BLaER1 treated with 17β-estradiol and CSF1 and Interleukin-3, amounts not matched to agents 10 nM and 100 nM (cell line): ENCODE measurements at regions not wholly inside any gene's neighbourhood (a gene's known extent, or its start where the extent isn't known, plus 50 kb on each side); places are given as distances from the start of the nearest gene placed in this dataset.

Experiments used
- H3K27ac ChIP-seq, 11 experiments: shearing (Covaris generic); formaldehyde crosslinking; 2 replicates each; pipeline ENCODE4 v1.8.1; 2022
- H3K27me3 ChIP-seq, 11 experiments: shearing (Covaris generic); formaldehyde crosslinking; 2 replicates each; pipeline ENCODE4 v1.8.1; 2022
- H3K36me3 ChIP-seq, 11 experiments: shearing (Covaris generic); formaldehyde crosslinking; 2 replicates each; pipeline ENCODE4 v1.8.1; 2022
- H3K4me1 ChIP-seq, 10 experiments: shearing (Covaris generic); formaldehyde crosslinking; 2 replicates each; pipeline ENCODE4 v1.8.1; 2022
- H3K4me2 ChIP-seq, 11 experiments: shearing (Covaris generic); formaldehyde crosslinking; 2 replicates each; pipeline ENCODE4 v1.8.1; 2022
- H3K4me3 ChIP-seq, 10 experiments: shearing (Covaris generic); formaldehyde crosslinking; 2 replicates each; pipeline ENCODE4 v1.8.1; 2022
- H3K9ac ChIP-seq, 11 experiments: shearing (Covaris generic); formaldehyde crosslinking; 2 replicates each; pipeline ENCODE4 v1.8.1; 2022
- H3K9me3 ChIP-seq, 11 experiments: shearing (Covaris generic); formaldehyde crosslinking; replicated peaks in 1 of 11; 2 replicates each; pipeline ENCODE4 v1.8.1; 2022
- H4K20me1 ChIP-seq, 11 experiments: shearing (Covaris generic); formaldehyde crosslinking; 2 replicates each; pipeline ENCODE4 v1.8.1; 2022
- Cebpa-rat ChIP-seq, 11 experiments: shearing (Covaris generic); IDR thresholded peaks; 2 replicates each; pipeline ENCODE4 v1.8.1; 2022

DNA sequence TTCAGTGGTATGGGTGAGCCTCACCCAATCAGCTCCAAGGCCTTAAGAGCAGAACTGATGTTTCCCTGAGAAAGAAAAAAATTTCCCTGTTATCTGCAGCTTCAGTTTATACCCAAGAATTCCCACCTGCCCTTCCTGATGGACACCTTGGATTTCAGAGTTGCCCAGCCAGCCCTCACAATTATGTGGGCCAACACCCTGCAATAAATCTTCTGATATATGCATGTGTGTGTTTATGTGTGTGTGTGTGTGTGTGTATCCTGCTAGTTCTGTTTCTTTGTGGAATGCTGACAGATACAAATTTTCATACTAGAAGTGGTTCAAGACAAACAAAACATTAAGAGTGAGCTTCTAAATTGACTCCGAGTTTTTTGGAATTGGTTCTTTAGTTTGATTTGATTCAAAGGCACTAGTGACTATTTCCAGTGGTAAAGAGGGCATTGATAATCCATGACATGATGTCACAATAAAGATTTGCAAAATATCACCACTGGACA lies 246.6 kb upstream of the BTBD3 start:
- H3K36me3 ChIP-seq, result no peaks in the 10 kb centered on the region
- no peaks in the 10 kb centered on the region for H4K20me1 ChIP-seq
- no peak for TF ChIP-seq Cebpa-rat (IDR thresholded peaks at IDR 0.05)
- H3K9me3 ChIP-seq, result no peaks in the 10 kb centered on the region
- no peaks in the 10 kb centered on the region for H3K27me3 ChIP-seq
- no peak overlapping the region for H3K9ac ChIP-seq
- no peak overlapping the region for H3K27ac ChIP-seq
- H3K4me3 ChIP-seq, result no peak overlapping the region
- H3K4me2 ChIP-seq, result no peak overlapping the region
- H3K4me1 ChIP-seq, result no peaks in the 10 kb centered on the region

GRCh38 chr20:11672959-11673358 lies 244.7 kb upstream of the BTBD3 start:
- no peaks in the 10 kb centered on the region for H3K36me3 ChIP-seq
- H3K4me2 ChIP-seq, result no peak overlapping the region
- H3K9ac ChIP-seq, result no peak overlapping the region
- no peak overlapping the region for H3K27ac ChIP-seq
- no peaks in the 10 kb centered on the region for H4K20me1 ChIP-seq
- H3K4me3 ChIP-seq, result no peak overlapping the region
- TF ChIP-seq Cebpa-rat (IDR thresholded peaks at IDR 0.05), result no peak
- no peaks in the 10 kb centered on the region for H3K9me3 ChIP-seq
- H3K27me3 ChIP-seq, result no peaks in the 10 kb centered on the region
- H3K4me1 ChIP-seq, result peaks cover 0 to 2% (median 0%) of the 10 kb centered on the region in 10 experiments; a peak in 1 of 20 replicates

- no peak overlapping the region for H3K4me2 ChIP-seq
- no peaks in the 10 kb centered on the region for H4K20me1 ChIP-seq
- H3K4me3 ChIP-seq, result no peak overlapping the region
- TF ChIP-seq Cebpa-rat (IDR thresholded peaks at IDR 0.05), result no peak
- H3K27ac ChIP-seq, result no peak overlapping the region
- H3K27me3 ChIP-seq, result no peaks in the 10 kb centered on the region
- H3K36me3 ChIP-seq, result no peaks in the 10 kb centered on the region
- no peak overlapping the region for H3K9ac ChIP-seq
- H3K9me3 ChIP-seq, result no peaks in the 10 kb centered on the region
- H3K4me1 ChIP-seq, result peaks cover 0 to 2% (median 0%) of the 10 kb centered on the region in 10 experiments; a peak in 1 of 20 replicates
These were observed 241.6 kb upstream of the BTBD3 start for GRCh38 chr20:11675920-11676629.

GRCh38 chr20:11676630-11677287 lies 240.9 kb upstream of the BTBD3 start:
- H3K4me2 ChIP-seq, result no peak overlapping the region
- no peaks in the 10 kb centered on the region for H3K9me3 ChIP-seq
- no peaks in the 10 kb centered on the region for H3K36me3 ChIP-seq
- H4K20me1 ChIP-seq, result no peaks in the 10 kb centered on the region
- H3K27ac ChIP-seq, result no peak overlapping the region
- peaks cover 0 to 2% (median 0%) of the 10 kb centered on the region in 10 experiments; a peak in 1 of 20 replicates for H3K4me1 ChIP-seq
- no peaks in the 10 kb centered on the region for H3K27me3 ChIP-seq
- no peak overlapping the region for H3K4me3 ChIP-seq
- no peak overlapping the region for H3K9ac ChIP-seq
- TF ChIP-seq Cebpa-rat (IDR thresholded peaks at IDR 0.05), result no peak

DNA sequence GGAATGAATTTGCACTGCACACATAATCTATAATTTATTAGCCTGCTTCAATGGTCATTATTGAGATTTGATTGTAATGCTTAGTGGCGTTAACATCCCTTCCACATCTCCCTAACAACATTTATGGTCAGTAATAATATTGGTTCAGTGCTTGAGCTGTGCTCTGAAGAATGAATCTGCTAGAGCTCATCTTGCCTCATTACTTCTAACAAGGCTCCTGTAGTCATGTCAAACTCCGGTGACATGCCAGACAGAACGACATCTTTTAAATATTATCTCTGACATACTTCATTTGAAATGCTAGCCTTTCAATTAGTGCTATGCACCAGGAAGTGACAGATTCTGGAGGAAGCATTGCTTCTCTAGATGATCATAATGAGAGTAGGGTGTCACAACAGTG lies 240.3 kb upstream of the BTBD3 start:
- Histone ChIP-seq H3K9ac (no peak overlapping the region), H3K27ac (no peak overlapping the region), H3K9me3 (no peaks in the 10 kb centered on the region), H3K36me3 (no peaks in the 10 kb centered on the region), H3K4me2 (no peak overlapping the region), H3K4me3 (no peak overlapping the region), H3K4me1 (peaks cover 0 to 2% (median 0%) of the 10 kb centered on the region in 10 experiments; a peak in 1 of 20 replicates), H3K27me3 (no peaks in the 10 kb centered on the region), H4K20me1 (no peaks in the 10 kb centered on the region)
- TF ChIP-seq Cebpa-rat (IDR thresholded peaks at IDR 0.05), result no peak

GRCh38 chr20:11677836-11678235 lies 239.9 kb upstream of the BTBD3 start:
- H3K4me3 ChIP-seq, result no peak overlapping the region
- H3K4me2 ChIP-seq, result no peak overlapping the region
- H3K36me3 ChIP-seq, result no peaks in the 10 kb centered on the region
- H3K9ac ChIP-seq, result no peak overlapping the region
- H4K20me1 ChIP-seq, result no peaks in the 10 kb centered on the region
- H3K27ac ChIP-seq, result no peak overlapping the region
- no peaks in the 10 kb centered on the region for H3K27me3 ChIP-seq
- no peak for TF ChIP-seq Cebpa-rat (IDR thresholded peaks at IDR 0.05)
- peaks cover 0 to 2% (median 0%) of the 10 kb centered on the region in 10 experiments; a peak in 1 of 20 replicates for H3K4me1 ChIP-seq
- peaks cover 0 to 1% (median 0%) of the 10 kb centered on the region in 11 experiments; a peak in 3 of 22 replicates for H3K9me3 ChIP-seq

DNA sequence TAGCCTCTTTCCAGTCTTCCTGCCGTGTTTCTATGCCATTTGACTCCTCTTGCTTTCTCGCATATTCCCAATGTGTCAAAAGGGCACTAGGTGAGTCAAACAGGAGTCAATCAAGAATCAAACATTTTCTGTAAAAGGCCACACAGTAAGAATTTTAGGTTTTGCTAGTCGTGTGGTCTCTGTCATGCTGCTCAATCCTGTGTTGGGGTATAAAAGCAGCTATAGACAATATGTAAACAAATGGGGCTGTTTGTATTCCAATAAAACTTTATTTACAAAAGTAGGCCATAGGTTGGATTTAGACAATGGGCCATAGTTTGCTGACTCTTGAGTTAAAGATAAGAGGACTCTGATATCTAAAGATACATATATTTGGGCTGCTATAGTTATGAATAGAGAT lies 235.4 kb upstream of the BTBD3 start:
- H3K4me2 ChIP-seq, result no peak overlapping the region
- no peaks in the 10 kb centered on the region for H3K27me3 ChIP-seq
- H3K27ac ChIP-seq, result no peak overlapping the region
- TF ChIP-seq Cebpa-rat (IDR thresholded peaks at IDR 0.05), result no peak
- H3K9ac ChIP-seq, result no peak overlapping the region
- peaks cover 9 to 41% (median 25%) of the 10 kb centered on the region in 11 experiments; a peak in 19 of 22 replicates for H3K9me3 ChIP-seq
- H3K4me1 ChIP-seq, result peaks cover 0 to 2% (median 0%) of the 10 kb centered on the region in 10 experiments; a peak in 1 of 20 replicates
- H3K36me3 ChIP-seq, result no peaks in the 10 kb centered on the region
- no peak overlapping the region for H3K4me3 ChIP-seq
- no peaks in the 10 kb centered on the region for H4K20me1 ChIP-seq

- peaks cover 9 to 41% (median 25%) of the 10 kb centered on the region in 11 experiments; a peak in 19 of 22 replicates for H3K9me3 ChIP-seq
- no peaks in the 10 kb centered on the region for H3K36me3 ChIP-seq
- H3K4me1 ChIP-seq, result no peaks in the 10 kb centered on the region
- H4K20me1 ChIP-seq, result no peaks in the 10 kb centered on the region
- no peak overlapping the region for H3K9ac ChIP-seq
- no peak overlapping the region for H3K27ac ChIP-seq
- no peak overlapping the region for H3K4me2 ChIP-seq
- TF ChIP-seq Cebpa-rat (IDR thresholded peaks at IDR 0.05), result no peak
- H3K4me3 ChIP-seq, result no peak overlapping the region
- H3K27me3 ChIP-seq, result no peaks in the 10 kb centered on the region
These were observed 231.5 kb upstream of the BTBD3 start for GRCh38 chr20:11686195-11686594.

DNA sequence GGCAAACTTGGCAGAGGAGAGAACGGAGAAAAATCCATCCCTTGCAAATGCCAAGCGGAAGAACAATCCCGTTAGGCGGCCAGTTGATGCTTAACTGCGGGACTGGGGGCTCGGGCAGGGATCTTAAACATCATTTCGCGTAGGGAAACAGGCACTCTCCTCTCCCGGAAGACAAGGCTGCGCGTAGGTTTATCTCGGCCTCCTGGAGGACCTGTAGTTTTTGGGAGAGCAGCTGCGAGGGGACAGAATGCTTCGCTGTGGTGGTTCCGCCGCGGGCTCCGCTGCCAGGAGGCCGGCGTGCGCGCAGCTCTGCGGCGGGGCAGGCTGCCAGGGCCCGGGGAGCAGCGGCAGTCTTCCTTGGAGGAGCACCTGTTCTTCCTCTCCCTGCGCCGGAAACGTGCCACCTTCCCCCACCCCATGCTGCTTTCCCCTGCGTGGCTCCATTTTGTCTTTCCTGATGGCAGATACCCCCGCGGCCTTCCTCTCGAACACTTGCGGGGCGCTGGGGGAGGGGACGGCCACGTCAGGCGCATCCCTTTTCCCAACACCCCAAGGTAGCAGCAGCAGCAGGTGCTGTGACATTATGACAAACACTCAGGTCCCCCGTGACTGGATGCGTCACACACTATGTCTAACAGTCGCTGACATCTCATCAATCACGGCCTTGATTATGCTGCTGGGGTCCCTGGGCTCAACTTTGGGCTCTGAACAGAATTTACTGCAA lies 230.7 kb upstream of the BTBD3 start:
- no peaks in the 10 kb centered on the region for H3K27me3 ChIP-seq
- no peak overlapping the region for H3K27ac ChIP-seq
- H3K4me3 ChIP-seq, result no peak overlapping the region
- no peak overlapping the region for H3K4me2 ChIP-seq
- no peak for TF ChIP-seq Cebpa-rat (IDR thresholded peaks at IDR 0.05)
- H3K36me3 ChIP-seq, result no peaks in the 10 kb centered on the region
- no peak overlapping the region for H3K9ac ChIP-seq
- no peaks in the 10 kb centered on the region for H3K4me1 ChIP-seq
- no peaks in the 10 kb centered on the region for H4K20me1 ChIP-seq
- H3K9me3 ChIP-seq, result peaks cover 9 to 41% (median 25%) of the 10 kb centered on the region in 11 experiments; a peak in 19 of 22 replicates
